Astrocyte of the cerebellum (primary cell): ENCODE measurements at regions not wholly inside any gene's neighbourhood (a gene's known extent, or its start where the extent isn't known, plus 50 kb on each side); places are given as distances from the start of the nearest gene placed in this dataset.
"Not testable (repeated sequence)": the region's sequence is repeated elsewhere in the genome, so short reads cannot be mapped to it uniquely, and the experiment has no call there.

Source experiments
- DNase-seq: peaks from one replicate; pipeline ENCODE4 v3.0.0-alpha.2; 2011; ENCODE audit warnings: low read depth
- H3K4me3 ChIP-seq: 2 replicates; pipeline ENCODE4 v1.5.1; 2011; ENCODE audit warnings: mild to moderate bottlenecking, low read depth, low read length, moderate library complexity
- CTCF ChIP-seq: IDR thresholded peaks from 2 replicates; pipeline ENCODE4 v1.5.1; 2012; ENCODE audit warnings: low read length, low read depth, moderate library complexity, mild to moderate bottlenecking; ENCODE audit errors: missing control alignments
- in situ Hi-C: cut with HindIII; loops from 2 replicates; pipeline ENCODE4 v1.10.0; 2017; ENCODE audit warnings: low sequenced_read_pairs

GRCh38 chr3:118244761-118245160 lies 789.9 kb downstream of the IGSF11 start:
- DNase-seq, result no peak
- in situ Hi-C loops, result no loop called here
- TF ChIP-seq CTCF, result no peak
- H3K4me3 ChIP-seq, result no peak overlapping the region

- no peak for TF ChIP-seq CTCF
- in situ Hi-C loops, result no loop called here
- DNase-seq, result no peak
- H3K4me3 ChIP-seq, result no peak overlapping the region
Observed at GRCh38 chr3:118245312-118245711, 789.3 kb downstream of the IGSF11 start.

- H3K4me3 ChIP-seq, DNase-seq, in situ Hi-C loops: not testable (repeated sequence)
Observed at GRCh38 chr3:118258850-118259249, 775.8 kb downstream of the IGSF11 start.

- no peak overlapping the region for H3K4me3 ChIP-seq
- DNase-seq, result no peak
- TF ChIP-seq CTCF, result no peak
- in situ Hi-C loops, result no loop called here
Observed at GRCh38 chr3:118262800-118263402, 771.7 kb downstream of the IGSF11 start.

- in situ Hi-C loops, result no loop called here
- DNase-seq, result no peak
- no peak for TF ChIP-seq CTCF
- H3K4me3 ChIP-seq, result no peak overlapping the region
Observed at GRCh38 chr3:118267588-118267987, 767.1 kb downstream of the IGSF11 start.

GRCh38 chr3:118269537-118270125 lies 765.0 kb downstream of the IGSF11 start:
- no peak for TF ChIP-seq CTCF
- H3K4me3 ChIP-seq, result no peak overlapping the region
- in situ Hi-C loops, result no loop called here
- DNase-seq, result no peak

GRCh38 chr3:118272991-118273390 lies 761.7 kb downstream of the IGSF11 start:
- DNase-seq, result no peak
- in situ Hi-C loops, result no loop called here
- no peak for TF ChIP-seq CTCF
- no peak overlapping the region for H3K4me3 ChIP-seq
